ENCODE measurements at regions not wholly inside any gene's neighbourhood (a gene's known extent, or its start where the extent isn't known, plus 50 kb on each side); places are given as distances from the start of the nearest gene placed in this dataset.

- no peak for TF ChIP-seq CTCF (IDR thresholded peaks at IDR 0.05)
- no peak for TF ChIP-seq EZH2 (IDR thresholded peaks at IDR 0.05; ENCODE audit: borderline replicate concordance, insufficient read depth, low read depth, low read length, poor library complexity, severe bottlenecking)
Observed at GRCh38 chr2:121099329-121100290, 185.4 kb downstream of the TFCP2L1 start.

Measured in B cell (primary cell).